Colonic mucosa (tissue), 4 donors: ENCODE measurements at regions not wholly inside any gene's neighbourhood (a gene's known extent, or its start where the extent isn't known, plus 50 kb on each side); places are given as distances from the start of the nearest gene placed in this dataset.

Experiments
- DNase-seq: peaks from one replicate; pipeline ENCODE4 v3.0.0-alpha.2; 2020
- H3K27ac ChIP-seq: fragments of 200-600 bp; one replicate; pipeline ENCODE4 v1.8.0; 2021
- H3K27me3 ChIP-seq: fragments of 200-600 bp; one replicate; pipeline ENCODE4 v1.8.0; 2021
- H3K36me3 ChIP-seq: fragments of 200-600 bp; one replicate; pipeline ENCODE4 v1.8.0; 2021
- H3K4me1 ChIP-seq: fragments of 200-600 bp; one replicate; pipeline ENCODE4 v1.8.0; 2021; ENCODE audit warnings: mild to moderate bottlenecking
- H3K4me3 ChIP-seq: fragments of 200-600 bp; one replicate; pipeline ENCODE4 v1.8.0; 2021
- H3K9ac ChIP-seq, 2 donors: one replicate each; pipeline ENCODE4 v1.7.0; 2013; ENCODE audit warnings: control low read depth in 2 of 2, low read depth in 2 of 2, low read length in 2 of 2
- H3K9me3 ChIP-seq: fragments of 200-600 bp; one replicate; pipeline ENCODE4 v1.8.0; 2021
- intact Hi-C: fragments of 100-400 bp; cut with DNase I; formaldehyde crosslinking; loops from one replicate; pipeline ENCODE4 v1.14.1; 2022
- TF ChIP-seq, protein P1 (sequence below): fragments of 200-600 bp; IDR thresholded peaks from one replicate; pipeline ENCODE4 v1.8.0; 2022; ENCODE audit warnings: antibody characterized with exemption, mild to moderate bottlenecking
- donor health status: healthy.
- donor health status: DM: no; HTN: no; CAD: no.
- donor health status: DM: no; HTN: no; CAD: no.

DNA sequence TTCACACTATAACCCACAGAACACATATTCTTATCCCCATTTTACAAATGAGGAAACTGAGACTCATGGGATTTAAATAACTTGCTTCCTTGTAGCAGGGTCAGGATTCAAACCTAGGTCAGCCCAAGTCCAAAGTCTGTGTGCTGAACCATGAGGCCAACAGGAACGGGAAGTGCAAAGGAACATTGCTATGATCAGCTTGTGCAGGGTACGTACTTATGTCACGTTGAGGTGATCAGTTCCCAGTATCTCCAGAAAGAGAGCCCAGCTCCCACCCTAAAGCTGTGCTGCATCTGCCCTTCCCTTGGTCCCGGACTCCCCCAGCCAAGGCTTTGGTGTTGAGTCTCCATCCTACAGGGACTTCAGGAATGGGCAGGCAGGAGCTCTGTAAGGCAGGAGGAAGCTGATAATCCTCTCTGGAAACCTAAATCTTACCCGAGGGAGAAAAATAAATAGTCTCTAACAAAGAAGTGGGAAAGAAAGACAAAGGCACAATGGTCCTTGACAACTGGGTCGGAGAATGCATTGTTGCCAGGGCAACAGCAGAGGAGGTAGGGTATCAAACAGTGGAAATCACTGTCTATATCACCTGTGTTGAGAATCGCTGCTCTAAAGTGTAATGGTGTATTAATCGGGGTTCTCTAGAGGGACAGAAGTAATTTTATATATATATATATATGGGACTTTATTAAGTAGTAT is 82.5 kb upstream of the FICD start:
- Histone ChIP-seq H3K27me3 (no peaks in the 10 kb centered on the region), H3K4me3 (no peak overlapping the region), H3K9ac (no peak overlapping the region), H3K9me3 (no peaks in the 10 kb centered on the region), H3K27ac (no peak overlapping the region), H3K4me1 (no peaks in the 10 kb centered on the region), H3K36me3 (no peaks in the 10 kb centered on the region)
- DNase-seq: no peak
- intact Hi-C loops: no loop called here
- TF ChIP-seq, protein P1, sequence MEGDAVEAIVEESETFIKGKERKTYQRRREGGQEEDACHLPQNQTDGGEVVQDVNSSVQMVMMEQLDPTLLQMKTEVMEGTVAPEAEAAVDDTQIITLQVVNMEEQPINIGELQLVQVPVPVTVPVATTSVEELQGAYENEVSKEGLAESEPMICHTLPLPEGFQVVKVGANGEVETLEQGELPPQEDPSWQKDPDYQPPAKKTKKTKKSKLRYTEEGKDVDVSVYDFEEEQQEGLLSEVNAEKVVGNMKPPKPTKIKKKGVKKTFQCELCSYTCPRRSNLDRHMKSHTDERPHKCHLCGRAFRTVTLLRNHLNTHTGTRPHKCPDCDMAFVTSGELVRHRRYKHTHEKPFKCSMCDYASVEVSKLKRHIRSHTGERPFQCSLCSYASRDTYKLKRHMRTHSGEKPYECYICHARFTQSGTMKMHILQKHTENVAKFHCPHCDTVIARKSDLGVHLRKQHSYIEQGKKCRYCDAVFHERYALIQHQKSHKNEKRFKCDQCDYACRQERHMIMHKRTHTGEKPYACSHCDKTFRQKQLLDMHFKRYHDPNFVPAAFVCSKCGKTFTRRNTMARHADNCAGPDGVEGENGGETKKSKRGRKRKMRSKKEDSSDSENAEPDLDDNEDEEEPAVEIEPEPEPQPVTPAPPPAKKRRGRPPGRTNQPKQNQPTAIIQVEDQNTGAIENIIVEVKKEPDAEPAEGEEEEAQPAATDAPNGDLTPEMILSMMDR: no peak

DNA sequence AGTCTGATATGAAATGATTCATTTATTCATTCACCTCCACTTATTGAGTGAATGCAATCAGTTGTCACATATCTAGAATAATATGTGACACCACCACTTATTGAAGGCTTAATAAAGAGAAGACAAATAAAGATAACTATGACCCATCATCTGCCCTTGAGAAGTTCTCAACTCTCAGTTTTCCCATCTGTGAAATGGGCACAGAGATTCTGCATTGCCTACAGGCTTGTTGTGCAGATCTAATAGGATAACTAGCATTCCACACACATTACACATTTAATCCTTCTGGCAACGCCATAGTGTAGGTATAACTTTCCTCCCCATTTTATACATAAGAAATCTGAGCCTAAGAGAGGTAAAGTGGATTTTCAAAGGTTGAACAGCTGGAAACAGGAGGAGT is 84.2 kb upstream of the FICD start:
- Histone ChIP-seq H3K4me1 (no peaks in the 10 kb centered on the region), H3K9me3 (no peaks in the 10 kb centered on the region), H3K27me3 (no peaks in the 10 kb centered on the region), H3K9ac (no peak overlapping the region), H3K36me3 (no peaks in the 10 kb centered on the region), H3K27ac (no peak overlapping the region), H3K4me3 (no peak overlapping the region)
- DNase-seq: no peak
- TF ChIP-seq, protein P1: no peak
- intact Hi-C loops: no loop called here

DNA sequence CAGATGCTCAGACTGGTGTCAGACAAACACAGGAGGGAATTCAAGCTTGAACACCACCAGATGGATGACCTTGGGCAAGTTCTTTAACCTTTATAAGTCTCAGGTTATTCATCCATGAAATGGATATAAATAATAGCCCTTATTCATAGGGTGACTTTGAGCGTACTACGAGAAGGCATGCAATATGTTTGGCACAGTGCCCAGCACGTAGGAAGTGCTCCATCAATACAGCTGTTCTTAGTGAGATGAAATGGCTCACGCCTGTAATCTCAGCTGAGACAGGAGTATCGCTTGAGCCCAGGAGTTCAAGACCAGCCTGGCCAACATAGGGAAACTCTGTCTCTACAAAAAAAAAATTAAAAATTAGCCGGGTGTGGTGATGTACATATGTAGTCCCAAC is 84.8 kb upstream of the FICD start:
- TF ChIP-seq, protein P1: no peak
- intact Hi-C loops: no loop called here
- Histone ChIP-seq H3K27me3 (no peaks in the 10 kb centered on the region), H3K9me3 (no peaks in the 10 kb centered on the region), H3K4me1 (no peaks in the 10 kb centered on the region), H3K9ac (no peak overlapping the region), H3K36me3 (no peaks in the 10 kb centered on the region), H3K27ac (no peak overlapping the region), H3K4me3 (no peak overlapping the region)
- DNase-seq: no peak

DNA sequence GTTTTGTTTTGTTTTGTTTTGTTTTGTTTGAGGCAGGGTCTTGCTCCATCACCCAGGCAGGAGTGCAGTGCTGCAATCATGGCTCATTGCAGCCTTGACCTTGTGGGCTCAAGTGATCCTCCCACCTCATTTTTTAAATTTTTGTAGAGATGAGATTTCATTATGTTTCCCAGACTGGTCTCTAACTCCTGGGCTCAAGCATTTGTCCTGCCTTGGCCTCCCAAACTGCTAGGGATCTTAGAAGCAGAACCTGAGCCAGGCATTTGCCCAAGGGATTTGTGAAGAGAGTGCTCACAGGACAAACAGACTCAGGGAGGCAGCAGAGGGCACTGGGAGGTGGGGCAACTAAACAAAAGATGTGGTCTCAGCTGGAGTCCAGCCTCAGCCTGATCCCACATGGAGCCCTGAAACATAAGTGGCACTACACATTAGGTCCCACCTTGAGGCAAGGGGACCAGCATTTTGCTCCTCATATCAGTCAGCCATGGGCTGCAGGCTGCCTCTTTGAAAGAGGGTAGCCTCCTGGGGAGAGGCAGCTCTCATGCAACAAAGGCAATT is 86.2 kb upstream of the CMKLR1 start:
- no peaks in the 10 kb centered on the region for H3K36me3 ChIP-seq
- no peak overlapping the region for H3K4me3 ChIP-seq
- no peaks in the 10 kb centered on the region for H3K27me3 ChIP-seq
- H3K4me1 ChIP-seq: no peaks in the 10 kb centered on the region
- no peaks in the 10 kb centered on the region for H3K9me3 ChIP-seq
- H3K9ac ChIP-seq: no peak overlapping the region
- intact Hi-C loops: no loop called here
- TF ChIP-seq, protein P1: no peak
- H3K27ac ChIP-seq: no peak overlapping the region
- no peak for DNase-seq

DNA sequence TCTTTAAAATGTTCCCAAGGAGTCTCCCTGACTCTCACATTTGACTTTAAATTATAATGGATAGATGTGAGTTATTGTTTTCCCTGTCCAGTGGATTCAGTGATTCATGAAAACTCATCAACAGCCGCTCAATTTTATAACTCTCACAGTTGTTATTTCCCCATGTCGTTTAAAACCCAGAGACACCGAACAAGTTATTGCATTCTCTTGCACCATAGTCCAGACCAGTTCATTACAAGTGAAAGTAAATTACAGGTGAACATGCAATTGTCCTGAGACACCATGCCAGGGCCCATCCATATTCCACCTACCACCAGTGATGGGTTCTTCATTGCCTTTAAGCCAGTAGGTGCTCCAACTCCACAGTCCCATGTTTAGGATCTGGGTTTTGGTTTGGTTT is 85.7 kb upstream of the CMKLR1 start:
- intact Hi-C loops: no loop called here
- H3K4me3 ChIP-seq: no peak overlapping the region
- H3K27ac ChIP-seq: no peak overlapping the region
- no peaks in the 10 kb centered on the region for H3K36me3 ChIP-seq
- TF ChIP-seq, protein P1: no peak
- H3K4me1 ChIP-seq: no peaks in the 10 kb centered on the region
- H3K9ac ChIP-seq: no peak overlapping the region
- H3K27me3 ChIP-seq: no peaks in the 10 kb centered on the region
- no peaks in the 10 kb centered on the region for H3K9me3 ChIP-seq
- no peak for DNase-seq
